ENCODE measurements at regions not wholly inside any gene's neighbourhood (a gene's known extent, or its start where the extent isn't known, plus 50 kb on each side); places are given as distances from the start of the nearest gene placed in this dataset.

- H3K4me1 ChIP-seq (ENCODE audit: insufficient read depth, low read length), result no peaks in the 10 kb centered on the region
- no peaks in the 10 kb centered on the region for H3K27me3 Mint-ChIP-seq
- CTCF ChIA-PET, result no interaction called here
Observed at GRCh38 chr7:52243685-52244084, 791.7 kb upstream of the POM121L12 start.

GRCh38 chr7:52233248-52233647 is 802.2 kb upstream of the POM121L12 start:
- Mint-ChIP-seq H3K9me3 (peaks cover 9 to 35% (median 22%) of the 10 kb centered on the region in 5 donors), H3K4me1 (no peaks in the 10 kb centered on the region), H3K4me3 (no peak overlapping the region), H3K27ac (no peak overlapping the region), H3K36me3 (no peaks in the 10 kb centered on the region), H3K27me3 (no peaks in the 10 kb centered on the region)
- Histone ChIP-seq H3K27me3 (ENCODE audit: insufficient read depth, low read length, poor library complexity, severe bottlenecking) (no peaks in the 10 kb centered on the region), H3K36me3 (ENCODE audit: insufficient read depth, low read length) (no peaks in the 10 kb centered on the region), H3K4me3 (ENCODE audit: low read length) (no peak overlapping the region), H3K27ac (ENCODE audit: low read depth, low read length) (no peak overlapping the region), H3K4me1 (ENCODE audit: insufficient read depth, low read length) (no peaks in the 10 kb centered on the region), H3K9me3 (ENCODE audit: low read length) (no peaks in the 10 kb centered on the region)
- POLR2A ChIA-PET, result no interaction called here
- CTCF ChIA-PET, result interaction anchor here (0.6 kb wide), 1 partner anchor 964 kb away, joined by 4 read pairs; no protein-coding TSS in a partner anchor
- no peak for DNase-seq

More at GRCh38 chr7:52243685-52244084, 791.7 kb upstream of the POM121L12 start:
- H3K36me3 ChIP-seq (ENCODE audit: insufficient read depth, low read length), result no peaks in the 10 kb centered on the region
- no peak overlapping the region for H3K4me3 Mint-ChIP-seq
- no peaks in the 10 kb centered on the region for H3K4me1 Mint-ChIP-seq
- H3K9me3 Mint-ChIP-seq, result peaks cover 8 to 21% (median 11%) of the 10 kb centered on the region in 5 donors
- POLR2A ChIA-PET, result no interaction called here
- H3K27me3 ChIP-seq (ENCODE audit: insufficient read depth, low read length, poor library complexity, severe bottlenecking), result no peaks in the 10 kb centered on the region
- no peak overlapping the region for H3K27ac Mint-ChIP-seq
- no peak overlapping the region for H3K4me3 ChIP-seq (ENCODE audit: low read length)
- H3K36me3 Mint-ChIP-seq, result no peaks in the 10 kb centered on the region
- H3K27ac ChIP-seq (ENCODE audit: low read depth, low read length), result no peak overlapping the region
- H3K9me3 ChIP-seq (ENCODE audit: low read length), result no peaks in the 10 kb centered on the region
- DNase-seq, result no peak

GRCh38 chr7:52211930-52212329 is 823.5 kb upstream of the POM121L12 start:
- ChIA-PET POLR2A (no interaction called here), CTCF (no interaction called here)
- Mint-ChIP-seq H3K36me3 (no peaks in the 10 kb centered on the region), H3K27me3 (no peaks in the 10 kb centered on the region), H3K9me3 (peaks cover 4 to 30% (median 13%) of the 10 kb centered on the region in 5 donors), H3K4me1 (no peaks in the 10 kb centered on the region), H3K4me3 (no peak overlapping the region), H3K27ac (no peak overlapping the region)
- no peaks in the 10 kb centered on the region for H3K36me3 ChIP-seq (ENCODE audit: insufficient read depth, low read length)
- no peak overlapping the region for H3K27ac ChIP-seq (ENCODE audit: low read depth, low read length)
- no peak overlapping the region for H3K4me3 ChIP-seq (ENCODE audit: low read length)
- H3K4me1 ChIP-seq (ENCODE audit: insufficient read depth, low read length), result no peaks in the 10 kb centered on the region
- no peaks in the 10 kb centered on the region for H3K27me3 ChIP-seq (ENCODE audit: insufficient read depth, low read length, poor library complexity, severe bottlenecking)
- no peaks in the 10 kb centered on the region for H3K9me3 ChIP-seq (ENCODE audit: low read length)
- no peak for DNase-seq

DNA sequence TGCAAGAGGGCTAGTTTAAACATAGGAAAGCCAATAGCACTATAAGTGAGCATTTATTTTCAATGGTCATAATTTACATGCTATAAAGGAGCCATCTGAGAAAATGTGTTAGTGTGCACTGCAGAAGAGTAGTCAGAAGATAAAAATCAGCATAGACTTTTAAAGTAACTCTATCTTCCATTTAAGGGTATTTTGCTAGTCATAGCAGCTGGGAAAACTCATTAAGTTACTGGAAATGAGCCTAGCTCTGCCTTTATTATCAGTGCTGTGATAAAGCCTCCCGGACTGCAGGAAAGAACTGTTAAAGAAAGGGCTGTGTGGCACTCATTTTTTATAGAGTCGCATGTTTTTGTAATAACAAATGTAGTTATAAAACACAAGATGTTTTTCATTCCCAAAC is 825.8 kb upstream of the POM121L12 start:
- H3K27ac ChIP-seq (ENCODE audit: low read depth, low read length), result no peak overlapping the region
- no peaks in the 10 kb centered on the region for H3K27me3 ChIP-seq (ENCODE audit: insufficient read depth, low read length, poor library complexity, severe bottlenecking)
- peaks cover 4 to 28% (median 13%) of the 10 kb centered on the region in 5 donors for H3K9me3 Mint-ChIP-seq
- no peak for DNase-seq
- no peaks in the 10 kb centered on the region for H3K9me3 ChIP-seq (ENCODE audit: low read length)
- no peak overlapping the region for H3K4me3 ChIP-seq (ENCODE audit: low read length)
- POLR2A ChIA-PET, result no interaction called here
- no peak overlapping the region for H3K4me3 Mint-ChIP-seq
- no peaks in the 10 kb centered on the region for H3K4me1 ChIP-seq (ENCODE audit: insufficient read depth, low read length)
- H3K27me3 Mint-ChIP-seq, result no peaks in the 10 kb centered on the region
- no peaks in the 10 kb centered on the region for H3K36me3 Mint-ChIP-seq
- H3K36me3 ChIP-seq (ENCODE audit: insufficient read depth, low read length), result no peaks in the 10 kb centered on the region
- H3K27ac Mint-ChIP-seq, result no peak overlapping the region
- H3K4me1 Mint-ChIP-seq, result no peaks in the 10 kb centered on the region
- CTCF ChIA-PET, result no interaction called here

- Histone ChIP-seq H3K4me3 (ENCODE audit: low read length) (no peak overlapping the region), H3K9me3 (ENCODE audit: low read length) (no peaks in the 10 kb centered on the region), H3K4me1 (ENCODE audit: insufficient read depth, low read length) (no peaks in the 10 kb centered on the region), H3K36me3 (ENCODE audit: insufficient read depth, low read length) (no peaks in the 10 kb centered on the region), H3K27me3 (ENCODE audit: insufficient read depth, low read length, poor library complexity, severe bottlenecking) (no peaks in the 10 kb centered on the region), H3K27ac (ENCODE audit: low read depth, low read length) (no peak overlapping the region)
- H3K36me3 Mint-ChIP-seq, result no peaks in the 10 kb centered on the region
- POLR2A ChIA-PET, result no interaction called here
- H3K4me3 Mint-ChIP-seq, result no peak overlapping the region
- H3K27me3 Mint-ChIP-seq, result peaks cover 0 to 2% of the 10 kb centered on the region in 2 donors
- no peak overlapping the region for H3K27ac Mint-ChIP-seq
- CTCF ChIA-PET, result no interaction called here
- no peaks in the 10 kb centered on the region for H3K4me1 Mint-ChIP-seq
- DNase-seq, result no peak
- peaks cover 10 to 40% (median 15%) of the 10 kb centered on the region in 5 donors for H3K9me3 Mint-ChIP-seq
Observed at GRCh38 chr7:52197221-52197620, 838.2 kb upstream of the POM121L12 start.

- Histone ChIP-seq H3K4me1 (ENCODE audit: insufficient read depth, low read length) (no peaks in the 10 kb centered on the region), H3K4me3 (ENCODE audit: low read length) (no peak overlapping the region), H3K9me3 (ENCODE audit: low read length) (no peaks in the 10 kb centered on the region), H3K27me3 (ENCODE audit: insufficient read depth, low read length, poor library complexity, severe bottlenecking) (no peaks in the 10 kb centered on the region), H3K36me3 (ENCODE audit: insufficient read depth, low read length) (no peaks in the 10 kb centered on the region), H3K27ac (ENCODE audit: low read depth, low read length) (no peak overlapping the region)
- Mint-ChIP-seq H3K36me3 (no peaks in the 10 kb centered on the region), H3K4me1 (no peaks in the 10 kb centered on the region), H3K9me3 (peaks cover 9 to 43% (median 15%) of the 10 kb centered on the region in 5 donors), H3K4me3 (no peak overlapping the region), H3K27me3 (peaks cover 0 to 2% of the 10 kb centered on the region in 2 donors), H3K27ac (no peak overlapping the region)
- DNase-seq, result no peak
- CTCF ChIA-PET, result no interaction called here
- POLR2A ChIA-PET, result no interaction called here
Observed at GRCh38 chr7:52195664-52196063, 839.8 kb upstream of the POM121L12 start.

- H3K27me3 Mint-ChIP-seq, result no peaks in the 10 kb centered on the region
- peaks cover 8 to 41% (median 18%) of the 10 kb centered on the region in 5 donors for H3K9me3 Mint-ChIP-seq
- H3K4me3 Mint-ChIP-seq, result no peak overlapping the region
- POLR2A ChIA-PET, result no interaction called here
- H3K27ac Mint-ChIP-seq, result no peak overlapping the region
- Histone ChIP-seq H3K4me1 (ENCODE audit: insufficient read depth, low read length) (no peaks in the 10 kb centered on the region), H3K9me3 (ENCODE audit: low read length) (no peaks in the 10 kb centered on the region), H3K4me3 (ENCODE audit: low read length) (no peak overlapping the region), H3K27me3 (ENCODE audit: insufficient read depth, low read length, poor library complexity, severe bottlenecking) (no peaks in the 10 kb centered on the region), H3K27ac (ENCODE audit: low read depth, low read length) (no peak overlapping the region), H3K36me3 (ENCODE audit: insufficient read depth, low read length) (no peaks in the 10 kb centered on the region)
- H3K4me1 Mint-ChIP-seq, result no peaks in the 10 kb centered on the region
- no peak for DNase-seq
- no peaks in the 10 kb centered on the region for H3K36me3 Mint-ChIP-seq
- CTCF ChIA-PET, result no interaction called here
Observed at GRCh38 chr7:52189153-52189778, 846.2 kb upstream of the POM121L12 start.

DNA sequence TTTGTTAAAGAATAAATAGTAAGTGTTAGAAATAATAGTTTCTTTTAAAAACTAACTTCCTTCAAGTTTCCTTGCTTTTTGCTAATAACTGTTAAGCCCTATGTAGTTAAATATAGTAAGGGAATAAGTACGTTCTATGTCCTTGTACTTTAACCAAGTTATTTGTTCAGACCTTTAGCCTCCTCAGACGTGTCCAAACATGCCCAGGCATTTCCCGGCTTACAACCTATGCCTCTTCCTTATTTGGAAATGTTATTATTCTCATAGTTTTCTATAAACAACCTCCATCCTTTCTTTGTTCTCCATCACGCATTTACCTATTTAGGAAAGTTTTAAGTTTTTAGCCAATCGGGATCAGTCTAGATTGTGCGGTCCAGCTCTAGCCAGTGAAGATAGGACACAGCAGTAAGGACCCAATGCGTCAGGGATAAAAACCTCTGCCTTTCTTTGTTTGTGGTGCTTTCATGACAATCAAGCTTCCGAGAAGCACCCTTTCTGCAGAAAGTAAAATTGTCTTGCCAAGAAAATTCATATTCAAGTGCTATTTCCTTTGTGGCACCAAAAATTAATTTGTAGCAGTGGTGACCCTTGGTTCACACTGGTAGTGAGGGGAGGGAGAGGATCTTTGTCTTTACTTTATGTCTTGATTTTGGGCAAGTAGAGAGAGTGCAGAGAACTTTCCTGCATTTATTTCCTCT is 851.3 kb upstream of the POM121L12 start:
- H3K36me3 ChIP-seq (ENCODE audit: insufficient read depth, low read length), result no peaks in the 10 kb centered on the region
- no peak for DNase-seq
- Mint-ChIP-seq H3K9me3 (peaks cover 7 to 32% (median 16%) of the 10 kb centered on the region in 5 donors), H3K4me1 (no peaks in the 10 kb centered on the region), H3K36me3 (no peaks in the 10 kb centered on the region), H3K4me3 (no peak overlapping the region), H3K27me3 (no peaks in the 10 kb centered on the region), H3K27ac (no peak overlapping the region)
- H3K27me3 ChIP-seq (ENCODE audit: insufficient read depth, low read length, poor library complexity, severe bottlenecking), result no peaks in the 10 kb centered on the region
- H3K4me3 ChIP-seq (ENCODE audit: low read length), result no peak overlapping the region
- H3K9me3 ChIP-seq (ENCODE audit: low read length), result no peaks in the 10 kb centered on the region
- no peak overlapping the region for H3K27ac ChIP-seq (ENCODE audit: low read depth, low read length)
- H3K4me1 ChIP-seq (ENCODE audit: insufficient read depth, low read length), result no peaks in the 10 kb centered on the region
- ChIA-PET CTCF (no interaction called here), POLR2A (no interaction called here)

Measured in CD8-positive, alpha-beta memory T cell (primary cell).